Keratinocyte (primary cell): ENCODE measurements at regions not wholly inside any gene's neighbourhood (a gene's known extent, or its start where the extent isn't known, plus 50 kb on each side); places are given as distances from the start of the nearest gene placed in this dataset.

Experiments
- DNase-seq: peaks from one replicate; pipeline ENCODE4 v3.0.0-alpha.2; 2011; ENCODE audit warnings: low read depth, missing footprints, low spot score
- FAIRE-seq: peaks from 2 replicates; lab custom pipeline; 2011; peaks lifted over from hg19 to GRCh38; lab: Jason Lieb, UNC
- H2AFZ ChIP-seq: 2 replicates; pipeline ENCODE4 v1.6.0; 2012; ENCODE audit warnings: low read length, control low read depth, inconsistent platforms; ENCODE audit not compliant: control insufficient read depth
- H3K27ac ChIP-seq: 2 replicates; pipeline ENCODE4 v1.5.1; 2011; ENCODE audit warnings: low read length; ENCODE audit not compliant: control insufficient read depth, insufficient read depth
- H3K27me3 ChIP-seq: 3 replicates; pipeline ENCODE4 v1.6.0; 2011; ENCODE audit warnings: low read length; ENCODE audit not compliant: control insufficient read depth, insufficient read depth; ENCODE audit errors: extremely low read depth
- H3K36me3 ChIP-seq, 2 experiments: 2 replicates in 1 of 2; 3 replicates in 1 of 2; pipeline ENCODE4 v1.5.1; 2011; ENCODE audit warnings: low read length in 2 of 2, mild to moderate bottlenecking in 1 of 2; ENCODE audit not compliant: control insufficient read depth in 2 of 2, insufficient read depth in 2 of 2; ENCODE audit errors: extremely low read depth in 1 of 2
- H3K4me1 ChIP-seq: 3 replicates; pipeline ENCODE4 v1.5.1; 2011; ENCODE audit warnings: low read length; ENCODE audit not compliant: control insufficient read depth, insufficient read depth; ENCODE audit errors: extremely low read depth
- H3K4me2 ChIP-seq: 3 replicates; pipeline ENCODE4 v1.6.0; 2011; ENCODE audit warnings: low read depth, low read length; ENCODE audit not compliant: control insufficient read depth, insufficient read depth; ENCODE audit errors: extremely low read depth
- H3K4me3 ChIP-seq, 3 experiments: fragments of 200-600 bp in 1 of 3; sonication (generic) in 1 of 3; 2 replicates in 2 of 3; 3 replicates in 1 of 3; pipeline ENCODE4 v1.5.1; 2011 to 2016; ENCODE audit warnings: low read length in 3 of 3, mild to moderate bottlenecking in 3 of 3, control low read depth in 2 of 3, inconsistent platforms in 1 of 3, low read depth in 1 of 3, mixed read lengths in 1 of 3, mixed run types in 1 of 3, moderate library complexity in 1 of 3; ENCODE audit not compliant: control insufficient read depth in 2 of 3, insufficient read depth in 2 of 3; ENCODE audit errors: extremely low read depth in 1 of 3
- H3K79me2 ChIP-seq: 2 replicates; pipeline ENCODE4 v1.6.0; 2012; ENCODE audit warnings: low read length; ENCODE audit not compliant: control insufficient read depth, insufficient read depth
- H3K9ac ChIP-seq: 3 replicates; pipeline ENCODE4 v1.6.0; 2011; ENCODE audit warnings: low read length; ENCODE audit not compliant: control insufficient read depth, insufficient read depth; ENCODE audit errors: extremely low read depth
- H3K9me1 ChIP-seq: 3 replicates; pipeline ENCODE4 v1.6.0; 2011; ENCODE audit warnings: low read length; ENCODE audit not compliant: control insufficient read depth, insufficient read depth; ENCODE audit errors: extremely low read depth
- H3K9me3 ChIP-seq: 2 replicates; pipeline ENCODE4 v1.5.1; 2012; ENCODE audit warnings: low read depth, low read length; ENCODE audit not compliant: control insufficient read depth
- H4K20me1 ChIP-seq: 3 replicates; pipeline ENCODE4 v1.6.0; 2011; ENCODE audit warnings: low read length; ENCODE audit not compliant: control insufficient read depth, insufficient read depth; ENCODE audit errors: extremely low read depth
- CTCF ChIP-seq, 3 experiments: IDR thresholded peaks in 1 of 3; conservative IDR thresholded peaks in 1 of 3; optimal IDR thresholded peaks in 1 of 3; 2 replicates in 2 of 3; 3 replicates in 1 of 3; pipeline versions ENCODE3 to v1.5.1; 2011; ENCODE audit warnings: low read length in 3 of 3, mild to moderate bottlenecking in 3 of 3, moderate library complexity in 2 of 3, control low read depth in 1 of 3, inconsistent platforms in 1 of 3; ENCODE audit not compliant: insufficient read depth in 2 of 3; ENCODE audit errors: extremely low read depth in 1 of 3
- EZH2 ChIP-seq: IDR thresholded peaks from one replicate; pipeline ENCODE4 v1.6.1; 2012; ENCODE audit warnings: inconsistent platforms, mild to moderate bottlenecking, low read length, moderate library complexity
- dilution Hi-C: fragments of 300-500 bp; cut with MboI; formaldehyde crosslinking; loops from one replicate; pipeline ENCODE4 v1.7.0; 2020; ENCODE audit warnings: low sequenced_read_pairs; ENCODE audit not compliant: extremely low pct_ligation_motif_present

DNA sequence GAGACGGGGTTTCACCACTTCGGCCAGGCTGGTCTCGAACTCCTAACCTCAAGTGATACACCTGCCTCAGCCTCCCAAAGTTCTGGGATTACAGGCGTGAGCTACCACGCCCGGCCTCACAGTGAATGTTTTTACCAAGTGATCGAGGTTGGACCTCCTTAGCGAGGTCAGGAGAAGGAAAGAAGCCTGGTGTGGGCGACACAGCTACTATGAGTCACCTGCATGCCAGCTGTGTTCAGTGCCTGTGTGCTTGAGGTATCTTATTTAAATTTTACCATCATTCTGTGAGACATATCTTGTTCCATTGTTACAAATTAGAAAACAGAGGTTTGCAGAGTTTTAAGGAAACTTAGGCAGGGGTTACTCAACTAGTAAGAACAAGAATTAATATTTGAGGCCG, 174.8 kb upstream of the DYNLRB2 start:
- Histone ChIP-seq H3K36me3 (no peaks in the 10 kb centered on the region), H3K4me3 (no peak overlapping the region), H3K9ac (no peak overlapping the region), H3K79me2 (no peaks in the 10 kb centered on the region), H3K27ac (no peak overlapping the region), H2AFZ (no peak overlapping the region), H3K9me3 (no peaks in the 10 kb centered on the region), H3K9me1 (no peaks in the 10 kb centered on the region), H3K4me1 (no peaks in the 10 kb centered on the region), H4K20me1 (no peaks in the 10 kb centered on the region), H3K27me3 (no peaks in the 10 kb centered on the region), H3K4me2 (no peak overlapping the region)
- dilution Hi-C loops: no loop called here
- no peak for FAIRE-seq
- DNase-seq: no peak
- TF ChIP-seq EZH2 (no peak), CTCF (optimal IDR thresholded peaks at IDR 0.05 in 1 of 3, IDR thresholded peaks at IDR 0.05 in 1 of 3, conservative IDR thresholded peaks at IDR 0.05 in 1 of 3; ENCODE audit: extremely low read depth in 1 of 3, insufficient read depth in 2 of 3, low read length in 3 of 3) (no peak)

DNA sequence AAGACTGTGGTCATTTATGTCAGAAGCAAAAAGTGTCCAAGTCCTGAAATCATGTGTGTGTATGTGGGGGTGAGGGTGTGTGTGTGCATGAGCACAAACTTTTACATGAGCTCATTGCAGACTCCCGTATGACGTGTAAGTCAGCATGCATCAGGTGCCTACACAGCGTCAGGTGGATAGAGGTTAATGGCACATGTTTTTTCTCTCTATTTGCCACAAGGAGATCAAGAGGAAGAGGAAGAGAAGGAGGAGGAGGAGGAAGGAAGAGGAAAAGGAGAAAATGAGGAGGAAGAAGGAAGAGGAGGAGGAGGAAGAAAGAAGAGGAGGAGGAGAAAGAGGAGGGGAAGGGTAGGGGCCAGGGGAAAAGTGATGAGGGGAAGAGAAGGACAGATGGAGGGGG, 178.0 kb upstream of the DYNLRB2 start:
- no peaks in the 10 kb centered on the region for H3K36me3 ChIP-seq
- no peaks in the 10 kb centered on the region for H3K4me1 ChIP-seq
- TF ChIP-seq EZH2 (no peak), CTCF (optimal IDR thresholded peaks at IDR 0.05 in 1 of 3, IDR thresholded peaks at IDR 0.05 in 1 of 3, conservative IDR thresholded peaks at IDR 0.05 in 1 of 3; ENCODE audit: extremely low read depth in 1 of 3, insufficient read depth in 2 of 3, low read length in 3 of 3) (no peak)
- no peak overlapping the region for H2AFZ ChIP-seq
- no peaks in the 10 kb centered on the region for H4K20me1 ChIP-seq
- no peaks in the 10 kb centered on the region for H3K27me3 ChIP-seq
- H3K27ac ChIP-seq: no peak overlapping the region
- DNase-seq: no peak
- no peaks in the 10 kb centered on the region for H3K79me2 ChIP-seq
- no peaks in the 10 kb centered on the region for H3K9me1 ChIP-seq
- no peak overlapping the region for H3K4me2 ChIP-seq
- H3K9me3 ChIP-seq: no peaks in the 10 kb centered on the region
- FAIRE-seq: no peak
- no peak overlapping the region for H3K9ac ChIP-seq
- no peak overlapping the region for H3K4me3 ChIP-seq
- dilution Hi-C loops: no loop called here
